Activated naive CD8-positive, alpha-beta T cell treated with anti-CD3 and anti-CD28 coated beads, Interleukin-2, amount 10 ng/mL, durations not matched to agents 7 days and 5 days (primary cell): ENCODE measurements at regions not wholly inside any gene's neighbourhood (a gene's known extent, or its start where the extent isn't known, plus 50 kb on each side); places are given as distances from the start of the nearest gene placed in this dataset.

Experiments
- ATAC-seq: fragments of 150-1000 bp; cut with Tn5 transposase; one replicate; pipeline ENCODE4 v1.10.0; 2021; ENCODE audit warnings: low read depth, moderate library complexity
- POLR2A ChIA-PET: fragments of 350-600 bp; sonication (Branson Sonifier 250); formaldehyde crosslinking; loops from one replicate; lab custom pipeline; 2021; ENCODE audit warnings: antibody characterized with exemption; lab: Charles Lee
- DNase-seq: peaks from one replicate; pipeline ENCODE4 v3.0.0; 2021
- H3K27ac Mint-ChIP-seq: one replicate; pipeline ENCODE4 v1.8.0; 2022; ENCODE audit warnings: mild to moderate bottlenecking, mixed read lengths
- H3K27me3 Mint-ChIP-seq: one replicate; pipeline ENCODE4 v1.8.0; 2022; ENCODE audit warnings: mild to moderate bottlenecking, moderate library complexity, mixed read lengths
- H3K36me3 Mint-ChIP-seq: one replicate; pipeline ENCODE4 v1.8.0; 2021; ENCODE audit warnings: mild to moderate bottlenecking, mixed read lengths
- H3K4me1 Mint-ChIP-seq: one replicate; pipeline ENCODE4 v1.8.0; 2021; ENCODE audit warnings: mixed read lengths
- H3K4me3 Mint-ChIP-seq: one replicate; pipeline ENCODE4 v1.8.0; 2022; ENCODE audit warnings: mild to moderate bottlenecking, moderate library complexity, mixed read lengths
- H3K9me3 Mint-ChIP-seq: one replicate; pipeline ENCODE4 v1.8.0; 2021; ENCODE audit warnings: mixed read lengths

DNA sequence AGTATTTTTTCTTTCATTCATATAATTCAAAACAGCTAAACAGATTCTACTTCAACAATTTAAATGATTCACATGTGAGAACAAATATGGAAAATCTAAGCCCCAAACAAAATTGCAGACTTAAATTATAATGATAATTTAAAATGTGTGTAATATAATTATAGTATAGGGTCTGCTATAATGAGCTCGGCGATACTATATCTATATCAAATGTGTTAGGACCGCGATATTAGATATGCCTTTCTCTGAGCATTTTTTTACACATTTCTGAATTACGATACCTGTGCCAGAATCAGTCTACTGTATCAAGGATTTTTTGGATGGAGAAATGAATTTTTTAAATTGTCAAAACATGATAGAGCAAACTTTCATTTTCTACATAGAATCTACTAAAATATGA, 808.8 kb upstream of the POU3F3 start:
- no peaks in the 10 kb centered on the region for H3K9me3 Mint-ChIP-seq
- no peaks in the 10 kb centered on the region for H3K4me1 Mint-ChIP-seq

DNA sequence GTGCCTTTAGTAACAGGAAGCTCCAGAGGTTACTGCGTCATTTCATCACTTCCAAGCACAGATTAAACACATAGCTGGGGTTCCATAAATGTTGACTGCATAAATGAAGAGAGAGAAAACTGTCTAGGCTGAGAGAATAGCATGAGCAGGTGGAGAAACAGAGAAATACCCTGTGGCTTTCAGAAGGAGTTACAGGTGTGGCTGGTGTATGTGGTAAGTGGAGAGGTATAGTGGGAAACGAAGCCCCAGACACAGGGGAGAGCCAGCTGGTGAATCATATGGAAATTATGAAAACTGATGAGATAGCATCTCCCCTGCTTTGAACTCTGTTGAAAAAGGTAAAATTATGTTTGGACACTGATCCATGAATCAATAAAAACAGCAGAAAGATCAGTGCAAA, 807.4 kb upstream of the POU3F3 start:
- Mint-ChIP-seq H3K9me3 (peaks cover 2% of the 10 kb centered on the region), H3K36me3 (no peaks in the 10 kb centered on the region), H3K4me1 (no peaks in the 10 kb centered on the region), H3K27me3 (no peaks in the 10 kb centered on the region), H3K4me3 (no peak overlapping the region), H3K27ac (no peak overlapping the region)
- POLR2A ChIA-PET: no interaction called here
- ATAC-seq (no peak), DNase-seq (no peak)

More for the DNA sequence above, 808.8 kb upstream of the POU3F3 start:
- Mint-ChIP-seq H3K27ac (no peak overlapping the region), H3K27me3 (no peaks in the 10 kb centered on the region), H3K4me3 (no peak overlapping the region), H3K36me3 (no peaks in the 10 kb centered on the region)
- POLR2A ChIA-PET: no interaction called here
- ATAC-seq: no peak
- DNase-seq: no peak

- peaks cover 2% of the 10 kb centered on the region for H3K9me3 Mint-ChIP-seq
- no peaks in the 10 kb centered on the region for H3K4me1 Mint-ChIP-seq
- POLR2A ChIA-PET: no interaction called here
- no peaks in the 10 kb centered on the region for H3K36me3 Mint-ChIP-seq
- no peak for DNase-seq
- H3K27me3 Mint-ChIP-seq: no peaks in the 10 kb centered on the region
- no peak for ATAC-seq
- H3K27ac Mint-ChIP-seq: no peak overlapping the region
- no peak overlapping the region for H3K4me3 Mint-ChIP-seq
Measured at GRCh38 chr2:104047516-104047915, 806.4 kb upstream of the POU3F3 start.

GRCh38 chr2:104049438-104049837, 804.5 kb upstream of the POU3F3 start:
- ATAC-seq (no peak), DNase-seq (no peak)
- H3K4me1 Mint-ChIP-seq: no peaks in the 10 kb centered on the region
- H3K27ac Mint-ChIP-seq: no peak overlapping the region
- H3K4me3 Mint-ChIP-seq: no peak overlapping the region
- POLR2A ChIA-PET: no interaction called here
- no peaks in the 10 kb centered on the region for H3K36me3 Mint-ChIP-seq
- H3K9me3 Mint-ChIP-seq: peaks cover 2% of the 10 kb centered on the region
- no peaks in the 10 kb centered on the region for H3K27me3 Mint-ChIP-seq

- Mint-ChIP-seq H3K4me1 (no peaks in the 10 kb centered on the region), H3K27me3 (no peaks in the 10 kb centered on the region), H3K36me3 (no peaks in the 10 kb centered on the region), H3K9me3 (peaks cover 2% of the 10 kb centered on the region), H3K4me3 (no peak overlapping the region), H3K27ac (no peak overlapping the region)
- ATAC-seq (no peak), DNase-seq (no peak)
- POLR2A ChIA-PET: no interaction called here
Measured at GRCh38 chr2:104049981-104050380, 803.9 kb upstream of the POU3F3 start.

DNA sequence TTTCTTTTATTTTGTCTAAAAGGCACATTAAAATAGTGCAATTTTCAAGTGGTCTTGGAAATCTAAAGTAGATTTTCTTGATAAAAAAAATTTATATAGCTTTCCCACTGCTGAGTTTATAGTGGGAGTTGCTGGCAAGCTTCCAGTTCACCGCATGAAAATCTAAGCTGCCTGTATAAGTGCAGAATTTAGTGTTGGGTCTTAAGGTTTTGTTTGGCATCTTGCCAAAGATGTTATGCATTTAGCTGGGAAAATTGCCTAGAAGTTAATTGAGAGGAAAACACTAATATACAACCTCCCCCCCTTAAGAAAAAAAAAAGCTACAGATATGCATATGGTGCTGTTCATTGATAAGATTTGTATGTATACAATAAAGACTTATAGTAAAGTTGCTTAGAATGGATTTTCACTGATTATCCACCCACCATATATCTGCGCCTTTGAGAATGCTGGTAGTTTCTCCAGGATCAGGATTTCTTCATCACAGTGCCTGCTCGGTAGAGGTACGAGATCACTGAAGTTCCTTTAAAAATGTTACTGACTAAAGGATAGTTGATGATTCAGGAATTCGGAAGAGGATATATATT, 803.2 kb upstream of the POU3F3 start:
- Mint-ChIP-seq H3K9me3 (peaks cover 2% of the 10 kb centered on the region), H3K4me3 (no peak overlapping the region), H3K36me3 (no peaks in the 10 kb centered on the region), H3K27ac (no peak overlapping the region), H3K27me3 (no peaks in the 10 kb centered on the region), H3K4me1 (no peaks in the 10 kb centered on the region)
- no peak for DNase-seq
- ATAC-seq: no peak
- POLR2A ChIA-PET: no interaction called here

- POLR2A ChIA-PET: no interaction called here
- Mint-ChIP-seq H3K36me3 (no peaks in the 10 kb centered on the region), H3K9me3 (peaks cover 2% of the 10 kb centered on the region), H3K27ac (no peak overlapping the region), H3K27me3 (no peaks in the 10 kb centered on the region), H3K4me1 (no peaks in the 10 kb centered on the region), H3K4me3 (no peak overlapping the region)
- ATAC-seq (no peak), DNase-seq (no peak)
Measured at GRCh38 chr2:104051766-104052165, 802.1 kb upstream of the POU3F3 start.

GRCh38 chr2:104052356-104052755, 801.6 kb upstream of the POU3F3 start:
- ATAC-seq (no peak), DNase-seq (no peak)
- H3K9me3 Mint-ChIP-seq: peaks cover 2% of the 10 kb centered on the region
- no peaks in the 10 kb centered on the region for H3K36me3 Mint-ChIP-seq
- no peak overlapping the region for H3K4me3 Mint-ChIP-seq
- POLR2A ChIA-PET: no interaction called here
- no peaks in the 10 kb centered on the region for H3K27me3 Mint-ChIP-seq
- H3K27ac Mint-ChIP-seq: no peak overlapping the region
- H3K4me1 Mint-ChIP-seq: no peaks in the 10 kb centered on the region

DNA sequence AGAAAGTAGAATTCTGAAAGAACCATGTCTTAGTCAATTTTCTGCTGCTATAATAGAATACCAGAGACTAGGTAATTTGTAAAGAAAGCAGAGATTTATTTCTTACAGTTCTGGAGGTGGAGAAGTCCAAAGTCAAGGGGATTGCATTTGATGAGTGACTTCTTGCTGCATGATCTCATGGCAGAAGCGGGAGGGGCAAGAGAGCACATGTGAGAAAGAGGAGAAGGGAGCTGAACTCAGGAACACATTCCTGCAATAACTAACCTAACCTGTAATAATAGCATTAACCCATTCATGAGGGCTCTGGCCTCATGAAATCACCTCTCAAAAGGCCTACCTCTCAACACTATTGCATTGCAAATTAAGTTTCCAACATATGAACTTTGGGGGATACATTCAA, 797.5 kb upstream of the POU3F3 start:
- POLR2A ChIA-PET: no interaction called here
- H3K4me3 Mint-ChIP-seq: no peak overlapping the region
- H3K36me3 Mint-ChIP-seq: no peaks in the 10 kb centered on the region
- peaks cover 3% of the 10 kb centered on the region for H3K9me3 Mint-ChIP-seq
- H3K27ac Mint-ChIP-seq: no peak overlapping the region
- no peak for ATAC-seq
- no peaks in the 10 kb centered on the region for H3K27me3 Mint-ChIP-seq
- H3K4me1 Mint-ChIP-seq: no peaks in the 10 kb centered on the region
- DNase-seq: no peak

GRCh38 chr2:104068665-104069064, 785.2 kb upstream of the POU3F3 start:
- POLR2A ChIA-PET: no interaction called here
- Mint-ChIP-seq H3K27me3 (no peaks in the 10 kb centered on the region), H3K4me3 (no peak overlapping the region), H3K4me1 (no peaks in the 10 kb centered on the region), H3K36me3 (no peaks in the 10 kb centered on the region), H3K27ac (no peak overlapping the region), H3K9me3 (peaks cover 3% of the 10 kb centered on the region)
- ATAC-seq (no peak), DNase-seq (no peak)

DNA sequence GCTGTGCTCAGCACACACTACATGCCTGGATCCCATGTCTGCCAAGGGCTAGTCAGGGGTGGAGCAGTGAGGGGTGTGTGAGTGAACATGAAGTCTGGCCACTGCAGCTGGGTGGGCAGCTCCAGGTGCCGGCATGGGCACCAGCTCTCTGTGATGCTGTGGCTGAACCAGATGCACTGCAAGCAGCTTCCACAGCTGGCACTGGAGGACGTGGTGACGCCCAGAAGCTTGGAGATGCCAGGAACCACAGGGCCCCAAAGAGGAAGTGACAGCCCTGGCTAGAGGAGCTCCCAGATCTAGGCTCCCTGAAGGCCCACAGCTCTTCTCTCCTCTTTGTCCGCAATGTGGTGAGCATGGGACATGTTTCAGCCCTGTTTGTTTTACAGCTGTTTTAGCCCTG, 776.3 kb upstream of the POU3F3 start:
- no peak overlapping the region for H3K27ac Mint-ChIP-seq
- no peak for ATAC-seq
- no peak for DNase-seq
- no peak overlapping the region for H3K4me3 Mint-ChIP-seq
- POLR2A ChIA-PET: no interaction called here
- no peaks in the 10 kb centered on the region for H3K9me3 Mint-ChIP-seq
- H3K4me1 Mint-ChIP-seq: no peaks in the 10 kb centered on the region
- H3K36me3 Mint-ChIP-seq: no peaks in the 10 kb centered on the region
- no peaks in the 10 kb centered on the region for H3K27me3 Mint-ChIP-seq

DNA sequence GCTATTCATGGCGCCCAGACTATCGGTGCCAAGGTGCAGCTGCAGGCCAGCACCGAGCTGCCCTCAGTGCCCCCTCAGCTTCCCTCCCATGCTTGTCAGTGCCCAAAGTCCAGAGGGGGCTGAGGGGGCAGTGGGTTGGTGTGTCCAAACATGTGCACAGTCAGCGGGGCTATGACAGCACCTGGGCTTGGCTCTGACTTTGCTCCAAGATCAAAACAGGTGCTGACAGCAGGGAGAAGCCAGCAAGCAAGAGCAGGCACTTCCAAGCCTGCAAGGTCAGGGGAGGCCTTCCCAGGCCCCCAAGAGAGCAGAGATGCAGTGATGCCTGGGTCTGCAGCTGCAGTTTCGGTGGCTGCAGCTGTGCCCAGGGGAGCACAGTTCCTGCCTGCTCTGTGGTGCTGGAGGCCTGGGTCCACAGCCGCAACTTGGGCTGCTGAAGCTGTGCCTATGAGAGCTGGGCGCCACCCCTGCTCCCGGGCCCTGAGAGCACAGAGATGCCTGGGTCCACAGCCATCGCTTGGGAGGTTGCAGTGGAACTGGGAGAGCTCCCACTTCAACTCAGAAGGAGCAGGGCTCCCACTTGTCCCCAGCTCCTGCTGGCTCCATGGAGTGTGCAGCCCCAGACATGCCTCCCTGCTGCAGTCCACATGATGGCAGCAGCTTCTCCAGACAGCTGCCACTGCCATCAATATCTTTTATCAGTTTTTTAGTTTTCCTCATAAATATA, 775.3 kb upstream of the POU3F3 start:
- Mint-ChIP-seq H3K4me3 (no peak overlapping the region), H3K36me3 (no peaks in the 10 kb centered on the region), H3K4me1 (no peaks in the 10 kb centered on the region), H3K27ac (no peak overlapping the region), H3K9me3 (no peaks in the 10 kb centered on the region), H3K27me3 (no peaks in the 10 kb centered on the region)
- no peak for ATAC-seq
- POLR2A ChIA-PET: no interaction called here
- no peak for DNase-seq

- H3K4me3 Mint-ChIP-seq: no peak overlapping the region
- ATAC-seq (no peak), DNase-seq (no peak)
- no peak overlapping the region for H3K27ac Mint-ChIP-seq
- POLR2A ChIA-PET: no interaction called here
- peaks cover 6% of the 10 kb centered on the region for H3K9me3 Mint-ChIP-seq
- no peaks in the 10 kb centered on the region for H3K27me3 Mint-ChIP-seq
- no peaks in the 10 kb centered on the region for H3K36me3 Mint-ChIP-seq
- no peaks in the 10 kb centered on the region for H3K4me1 Mint-ChIP-seq
Measured at GRCh38 chr2:104088745-104089144, 765.2 kb upstream of the POU3F3 start.

GRCh38 chr2:104090407-104090806, 763.5 kb upstream of the POU3F3 start:
- DNase-seq (no peak), ATAC-seq (no peak)
- Mint-ChIP-seq H3K27ac (no peak overlapping the region), H3K4me1 (no peaks in the 10 kb centered on the region), H3K36me3 (no peaks in the 10 kb centered on the region), H3K9me3 (peaks cover 3% of the 10 kb centered on the region), H3K4me3 (no peak overlapping the region), H3K27me3 (no peaks in the 10 kb centered on the region)
- POLR2A ChIA-PET: no interaction called here
